ENCODE measurements at regions not wholly inside any gene's neighbourhood (a gene's known extent, or its start where the extent isn't known, plus 50 kb on each side); places are given as distances from the start of the nearest gene placed in this dataset.

GRCh38 chr4:71683309-71683708 is 100.6 kb downstream of the GC start:
- no peak for TF ChIP-seq CTCF (conservative IDR thresholded peaks at IDR 0.05; ENCODE audit: low read depth, low read length)
- TF ChIP-seq EZH2 (IDR thresholded peaks at IDR 0.05; ENCODE audit: borderline replicate concordance, low read depth, low read length, poor library complexity, severe bottlenecking), result no peak

Data from A673 (cell line).